ENCODE measurements at regions not wholly inside any gene's neighbourhood (a gene's known extent, or its start where the extent isn't known, plus 50 kb on each side); places are given as distances from the start of the nearest gene placed in this dataset.
"Not testable (repeated sequence)": the region's sequence is repeated elsewhere in the genome, so short reads cannot be mapped to it uniquely, and the experiment has no call there.

GRCh38 chr20:29312679-29313078, 1944.8 kb upstream of the DEFB115 start:
- not testable (repeated sequence) for TF ChIP-seq CTCF (IDR thresholded peaks at IDR 0.05; ENCODE audit: low read length); EZH2 (optimal IDR thresholded peaks at IDR 0.05; ENCODE audit: low read depth, low read length)
